ENCODE measurements at regions not wholly inside any gene's neighbourhood (a gene's known extent, or its start where the extent isn't known, plus 50 kb on each side); places are given as distances from the start of the nearest gene placed in this dataset.

DNA sequence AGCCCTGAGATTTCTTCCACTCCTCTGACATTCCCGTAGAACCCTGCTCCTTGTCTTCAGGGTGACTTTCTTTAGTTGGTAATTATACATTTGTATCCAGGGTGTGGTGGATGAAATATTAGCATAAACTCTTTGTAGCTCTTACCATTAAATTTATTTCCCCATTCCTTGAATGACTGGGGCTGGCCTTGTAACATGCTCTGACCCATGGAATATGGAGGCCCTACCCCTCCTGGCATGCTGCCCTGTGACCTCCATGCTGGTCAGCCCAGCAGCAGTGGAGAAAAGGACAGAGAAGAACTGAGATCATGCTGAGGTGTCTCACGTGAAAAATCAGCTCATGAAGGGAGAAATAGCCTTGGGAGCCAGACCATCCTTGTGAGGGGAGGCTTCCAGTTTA, 96.1 kb upstream of the PROK2 start:
- DNase-seq (ENCODE audit: low spot score) = no peak

GRCh38 chr3:71879089-71879488, 94.1 kb upstream of the PROK2 start:
- DNase-seq (ENCODE audit: low spot score) = no peak

GRCh38 chr3:71876135-71877105, 91.5 kb upstream of the PROK2 start:
- DNase-seq (ENCODE audit: low spot score) = no peak

DNA sequence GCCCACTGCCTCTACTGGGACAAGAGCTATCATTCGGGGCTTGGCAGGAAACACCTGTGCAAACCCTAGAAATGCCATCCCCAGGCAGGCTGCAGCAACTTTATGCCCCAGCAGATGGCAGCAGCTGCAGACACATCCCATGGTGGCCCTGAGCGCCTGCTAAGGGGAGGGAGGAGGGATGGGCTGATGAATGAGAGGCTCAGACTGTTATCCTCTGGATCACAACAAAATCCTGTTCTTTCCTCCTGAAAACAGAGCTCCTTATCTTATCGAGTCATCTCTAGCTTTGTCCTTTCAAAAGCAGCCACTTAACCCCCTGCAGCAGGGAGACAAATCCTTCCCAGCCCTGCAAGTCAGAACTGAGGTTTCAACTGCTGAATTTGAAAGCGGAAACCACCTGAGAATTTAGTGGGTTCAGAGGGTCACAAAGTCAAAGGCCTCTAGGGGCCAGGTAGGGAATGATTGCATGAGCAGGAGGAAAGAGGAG, 90.6 kb upstream of the PROK2 start:
- DNase-seq (ENCODE audit: low spot score) = peak; percentile 63

GRCh38 chr3:71874618-71875017, 89.7 kb upstream of the PROK2 start:
- no peak for DNase-seq (ENCODE audit: low spot score)

DNA sequence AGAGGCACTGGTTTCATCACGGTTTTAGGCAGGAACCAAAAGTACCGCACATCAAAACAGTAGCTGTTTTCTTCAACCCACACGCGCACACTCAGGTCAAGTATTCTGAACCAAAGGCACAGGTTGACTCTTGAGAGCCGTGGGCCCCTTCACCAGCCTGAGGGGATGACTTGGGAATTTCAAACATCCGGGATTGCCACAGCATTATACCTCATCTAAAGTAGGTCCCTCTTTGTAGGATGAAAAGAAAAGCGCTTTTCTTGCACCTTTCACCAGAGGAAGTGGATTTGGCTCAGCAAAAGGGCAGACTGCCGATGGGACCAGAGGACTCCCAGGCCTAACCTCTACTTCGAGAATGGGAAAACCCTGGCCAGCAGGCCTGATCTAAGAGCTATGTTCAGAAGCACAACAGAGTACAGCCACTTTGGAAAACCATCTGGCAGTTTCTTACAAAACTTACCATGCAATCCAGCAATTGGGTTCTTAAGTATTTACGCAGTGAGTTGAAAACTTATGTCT, 88.2 kb upstream of the PROK2 start:
- DNase-seq (ENCODE audit: low spot score) = no peak

DNA sequence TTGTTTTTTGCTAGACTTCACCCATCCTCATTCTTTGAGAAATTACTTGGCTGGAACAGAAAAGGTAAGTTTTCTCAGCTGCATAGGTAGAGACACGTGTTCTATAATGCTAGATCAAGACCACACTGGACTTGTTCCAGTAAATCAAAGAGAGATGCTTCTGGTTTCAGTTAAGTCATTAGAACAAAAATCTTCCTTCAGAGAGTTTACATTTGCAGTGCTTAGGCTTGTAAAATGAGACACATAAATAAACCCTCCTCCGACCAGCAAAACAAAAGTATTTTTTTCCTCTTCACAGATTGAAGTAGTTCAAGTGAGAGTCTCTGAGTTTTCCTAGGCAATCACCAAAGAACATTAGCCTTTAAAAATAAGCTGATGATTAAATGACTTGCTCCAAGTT, 87.3 kb upstream of the PROK2 start:
- DNase-seq (ENCODE audit: low spot score) = no peak

DNA sequence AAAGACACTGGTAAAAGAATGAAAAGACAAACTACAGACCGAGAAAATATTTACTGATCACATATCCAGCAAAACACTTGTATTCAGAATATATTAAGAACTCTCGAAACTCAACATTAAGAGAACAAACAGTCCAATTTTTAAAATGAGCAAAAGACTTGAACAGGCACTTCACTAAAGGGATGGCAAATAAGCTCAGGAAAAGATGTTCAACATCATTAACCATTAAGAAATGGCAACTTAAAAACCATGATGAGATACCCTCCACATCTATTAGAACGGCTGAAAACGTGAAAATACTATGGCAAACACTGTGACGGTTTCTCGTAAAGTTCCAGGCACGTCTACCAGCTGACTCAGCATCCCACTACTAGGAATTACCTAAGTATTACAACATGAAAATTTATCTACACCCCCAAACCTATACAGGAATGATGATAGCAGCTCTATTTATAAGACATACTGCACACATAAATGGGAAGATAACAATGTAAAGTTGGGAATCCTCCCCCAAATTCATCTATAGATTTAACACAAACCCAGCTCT, 86.1 kb upstream of the PROK2 start:
- no peak for DNase-seq (ENCODE audit: low spot score)

DNA sequence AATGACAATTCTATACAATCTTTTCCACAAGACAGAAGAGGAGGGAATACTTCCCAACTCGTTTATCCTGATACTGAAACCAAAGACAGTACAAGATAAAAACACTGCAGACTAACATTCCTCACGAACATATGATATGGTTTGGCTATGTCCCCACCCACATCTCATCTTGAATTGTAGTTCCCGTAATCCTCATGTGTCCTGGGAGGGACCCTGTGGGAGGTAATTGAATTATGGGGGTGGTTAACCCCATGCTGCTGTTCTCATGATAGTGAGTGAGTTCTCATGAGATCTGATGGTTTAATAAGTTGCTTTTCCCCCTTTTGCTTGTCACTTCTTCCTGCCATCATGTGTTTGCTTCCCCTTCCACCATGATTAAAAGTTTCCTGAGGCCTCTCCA, 83.9 kb upstream of the PROK2 start:
- DNase-seq (ENCODE audit: low spot score) = no peak

DNA sequence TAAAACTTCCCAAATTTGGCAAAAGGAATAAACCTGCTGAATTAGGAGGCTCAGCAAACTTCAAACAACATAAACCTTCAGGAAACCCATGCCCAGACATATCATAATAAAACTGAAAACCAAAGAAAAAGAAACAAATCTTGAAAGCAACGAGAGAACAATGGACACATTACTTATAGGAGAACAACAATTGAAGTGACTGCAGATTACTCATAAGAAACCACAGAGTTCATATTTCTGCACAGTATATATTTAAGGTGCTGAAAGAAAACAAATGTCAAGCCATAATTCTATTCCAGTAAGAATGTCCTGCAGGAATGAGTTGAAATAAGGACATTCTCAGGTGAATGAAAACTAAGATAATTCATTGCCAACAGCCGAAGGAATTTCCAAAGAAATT, 80.8 kb upstream of the PROK2 start:
- no peak for DNase-seq (ENCODE audit: low spot score)

DNA sequence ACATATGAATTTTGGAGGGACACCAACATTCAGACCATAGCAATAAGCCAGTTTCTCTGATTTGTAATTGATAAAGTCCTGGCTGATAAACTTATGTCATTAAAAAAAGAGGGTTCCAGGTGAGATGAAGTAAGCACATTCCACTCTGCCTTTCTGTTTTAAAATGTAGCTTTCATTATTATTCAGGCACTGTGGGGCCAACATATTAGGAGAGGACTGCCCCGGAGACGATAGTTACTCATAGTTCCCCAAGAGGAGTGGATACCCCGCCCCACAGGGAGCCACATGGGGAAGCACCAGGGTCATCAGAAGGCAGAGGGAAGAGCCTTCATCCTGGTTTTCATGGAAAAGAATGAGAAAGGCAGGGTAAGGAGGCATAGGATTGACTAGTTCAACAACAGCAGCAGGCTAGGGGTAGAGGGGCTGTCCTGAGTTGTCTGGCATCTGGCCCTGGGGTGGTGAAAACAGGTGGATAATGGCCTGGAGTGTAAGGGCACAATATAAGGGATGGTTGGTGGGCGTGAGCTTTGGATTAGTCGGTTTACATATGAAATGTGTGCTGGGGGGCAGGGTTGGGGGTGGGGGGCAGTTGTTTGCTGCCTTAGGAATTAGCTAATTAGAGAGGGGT, 78.7 kb upstream of the PROK2 start:
- no peak for DNase-seq (ENCODE audit: low spot score)

DNA sequence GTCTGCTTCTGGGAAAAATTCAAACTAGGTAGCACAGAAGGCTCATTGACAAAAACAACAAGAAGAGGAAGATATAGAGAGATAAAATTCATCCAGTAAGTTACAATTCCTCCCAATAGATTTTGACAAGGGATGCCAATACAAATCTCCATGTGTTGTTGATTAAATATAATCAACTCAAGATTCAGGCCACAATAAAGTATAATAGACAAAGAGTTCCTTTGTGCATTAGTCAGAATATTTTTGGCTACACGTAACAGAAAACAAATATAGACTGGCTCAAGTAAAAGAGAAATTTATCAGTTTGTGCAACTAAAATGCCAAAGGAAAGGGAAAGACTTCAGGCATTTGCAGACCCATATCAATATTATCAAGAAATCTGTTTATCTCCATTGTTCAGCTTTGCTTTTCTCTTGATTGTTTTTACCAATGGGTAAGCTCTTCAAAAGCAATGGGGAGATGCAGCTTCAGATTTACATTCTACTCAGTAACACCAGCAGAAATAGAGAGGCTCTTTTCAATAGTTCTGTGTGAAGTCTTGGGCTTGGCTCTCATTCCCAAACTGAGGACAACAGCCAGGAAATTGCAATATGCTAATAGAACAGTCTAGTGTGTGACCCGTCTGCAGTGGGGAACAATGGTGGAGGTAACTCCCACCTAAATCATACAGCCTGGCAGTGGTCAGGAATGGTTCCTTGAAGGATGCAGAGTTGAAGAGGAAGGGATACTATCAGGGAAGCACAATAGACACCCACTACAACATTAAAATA, 77.6 kb upstream of the PROK2 start:
- DNase-seq (ENCODE audit: low spot score) = no peak

DNA sequence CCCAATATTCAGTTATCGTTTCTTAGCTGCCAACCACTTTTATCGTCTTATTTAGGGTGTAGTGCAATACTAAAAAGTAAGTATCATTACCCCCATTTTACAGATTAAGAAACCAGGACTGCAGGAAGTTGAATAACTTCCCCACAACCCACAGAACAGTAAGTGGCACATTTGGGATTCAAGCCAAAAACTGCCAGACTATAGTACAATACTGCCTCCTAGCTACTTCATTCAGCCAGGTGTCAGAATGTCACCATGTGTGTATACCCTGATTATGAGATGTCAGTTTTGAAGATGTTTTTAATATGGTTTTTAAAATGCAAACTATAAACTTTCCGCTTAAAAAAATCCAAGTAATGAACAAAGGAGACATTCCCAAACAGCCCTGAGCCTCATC, 74.2 kb upstream of the PROK2 start:
- DNase-seq (ENCODE audit: low spot score) = peak; percentile 38

DNA sequence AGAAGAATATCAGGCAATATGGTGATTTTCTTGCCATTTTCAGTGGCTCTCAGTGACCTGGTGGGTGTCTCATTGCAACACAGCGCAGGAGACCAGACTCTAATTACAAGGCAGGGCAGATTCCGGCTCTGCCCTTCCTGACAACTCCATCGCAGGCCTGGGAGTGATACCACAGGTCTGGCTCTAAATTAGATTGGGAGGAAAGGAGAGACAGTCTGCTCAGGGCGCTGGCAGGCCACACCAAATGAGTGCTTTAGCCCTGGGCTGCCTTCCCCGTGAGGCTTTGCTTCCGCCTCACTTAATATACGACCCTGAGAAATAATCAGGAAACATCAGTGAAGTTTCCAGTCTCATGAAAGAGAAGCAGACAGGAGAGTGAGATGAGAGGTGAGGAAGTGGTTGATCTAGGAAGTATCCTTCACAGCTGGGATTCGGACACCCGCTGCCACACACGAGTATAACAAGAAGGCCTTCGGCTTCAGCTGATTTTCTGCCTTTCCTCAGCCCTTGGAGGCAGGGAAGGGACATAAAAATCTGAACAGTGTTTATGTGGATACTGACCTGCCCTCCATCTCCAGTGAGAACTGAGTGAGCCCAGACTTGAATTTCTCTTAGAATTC, 73.7 kb upstream of the PROK2 start:
- no peak for DNase-seq (ENCODE audit: low spot score)

- no peak for DNase-seq (ENCODE audit: low spot score)
These were observed 73.0 kb upstream of the PROK2 start for GRCh38 chr3:71857956-71858355.

DNA sequence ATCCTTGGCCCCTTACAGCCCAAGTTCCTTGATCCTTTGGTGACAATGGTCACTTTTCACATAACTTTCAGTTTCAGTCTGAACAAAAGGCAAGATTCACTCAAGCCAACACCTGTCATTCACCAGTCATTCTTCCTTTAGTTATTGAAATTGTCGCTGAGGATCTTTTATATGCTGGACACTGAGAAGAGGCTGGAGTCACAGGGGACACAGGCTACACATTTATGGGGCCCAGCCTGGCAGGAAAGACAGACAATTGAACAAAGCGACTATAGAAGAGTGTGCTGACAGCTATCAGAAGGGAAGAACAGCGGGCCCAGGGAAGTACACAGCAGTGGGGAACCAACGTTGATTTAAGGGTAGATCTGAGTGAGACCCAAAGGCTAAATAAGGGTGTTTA, 69.8 kb upstream of the PROK2 start:
- DNase-seq (ENCODE audit: low spot score) = no peak

- no peak for DNase-seq (ENCODE audit: low spot score)
These were observed 69.1 kb upstream of the PROK2 start for GRCh38 chr3:71854096-71854495.

- DNase-seq (ENCODE audit: low spot score) = no peak
These were observed 66.9 kb upstream of the PROK2 start for GRCh38 chr3:71851878-71852277.

DNA sequence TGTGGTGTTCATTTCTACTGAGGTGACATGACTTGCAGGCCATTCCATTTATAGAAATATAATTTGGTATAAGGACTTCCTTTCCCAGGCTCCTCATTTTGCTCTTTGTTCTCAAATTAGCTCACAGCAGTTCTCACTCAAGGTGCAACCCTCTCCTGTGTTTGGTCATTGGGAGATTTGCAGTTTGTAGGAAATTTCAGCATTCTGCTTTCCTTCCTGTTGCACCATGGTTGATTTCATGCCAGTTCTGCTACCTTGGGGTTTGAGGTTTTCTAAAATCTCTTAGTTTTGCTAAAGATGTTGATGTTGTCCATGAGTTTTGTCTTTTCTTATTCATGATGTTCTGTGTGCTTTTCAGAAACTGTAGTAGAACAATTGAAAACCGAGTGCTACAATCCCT, 65.7 kb upstream of the PROK2 start:
- DNase-seq (ENCODE audit: low spot score) = no peak

GRCh38 chr3:71849681-71850080, 64.7 kb upstream of the PROK2 start:
- peak; percentile 8 for DNase-seq (ENCODE audit: low spot score)

DNA sequence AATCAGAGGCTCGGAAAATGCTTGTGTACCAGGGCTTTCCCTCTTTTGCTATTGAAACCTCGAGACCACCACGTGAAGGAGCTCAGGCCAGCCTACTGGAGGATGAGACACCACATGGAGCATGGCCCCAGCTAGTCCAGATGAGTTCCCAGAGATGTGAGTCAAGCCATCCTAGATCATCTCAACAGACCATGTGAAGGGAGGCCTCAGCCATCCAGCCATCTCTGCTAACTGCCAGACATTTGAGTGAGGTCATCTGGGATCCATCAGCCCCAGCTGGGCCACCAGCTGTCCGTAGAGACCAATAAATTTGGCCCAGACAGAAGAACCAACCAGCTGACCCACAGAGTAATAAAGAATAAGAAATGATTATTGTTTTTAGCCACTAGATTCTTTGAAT, 62.8 kb upstream of the PROK2 start:
- no peak for DNase-seq (ENCODE audit: low spot score)

DNA sequence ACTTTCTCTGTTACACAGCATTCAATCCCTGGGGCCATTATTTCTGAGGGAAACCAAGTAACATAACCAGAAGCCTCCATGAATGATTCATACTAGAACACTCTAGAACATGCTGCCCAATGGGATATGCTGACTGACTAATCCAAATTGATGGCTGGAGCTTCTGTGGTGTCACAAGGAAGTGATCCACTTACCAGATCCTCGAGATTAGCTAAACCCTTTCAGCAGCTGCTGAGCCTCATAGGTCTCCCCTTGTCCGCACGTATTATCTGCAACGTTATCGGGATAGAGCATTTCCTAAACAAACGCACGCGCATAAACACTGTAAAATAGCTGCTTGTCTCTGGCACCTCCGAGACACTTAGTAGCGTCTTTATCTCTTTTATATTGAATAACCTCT, 61.2 kb upstream of the PROK2 start:
- no peak for DNase-seq (ENCODE audit: low spot score)
